ENCODE measurements at regions not wholly inside any gene's neighbourhood (a gene's known extent, or its start where the extent isn't known, plus 50 kb on each side); places are given as distances from the start of the nearest gene placed in this dataset.

- no peak for DNase-seq
These were observed 243.1 kb downstream of the ALDH8A1 start for GRCh38 chr6:134706806-134707205.

DNA sequence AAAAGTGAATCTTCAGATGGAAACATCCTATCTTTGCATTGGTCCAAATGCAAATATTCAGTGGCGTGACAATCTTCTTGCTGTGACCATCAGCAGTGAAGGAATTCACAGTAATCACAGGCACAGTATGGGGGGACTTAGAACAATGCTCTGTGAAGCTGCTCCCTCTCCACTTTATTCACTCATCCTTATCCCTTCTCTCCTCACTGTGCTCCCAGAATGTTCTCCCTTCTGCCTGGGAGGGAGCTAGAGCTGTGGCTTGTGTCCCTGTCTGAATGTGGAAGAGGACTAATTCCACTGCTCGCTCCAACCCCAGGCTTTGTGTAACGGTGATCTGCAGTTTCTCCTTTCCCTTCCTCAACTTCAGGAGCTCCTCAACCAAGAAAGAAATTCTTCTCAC is 243.7 kb downstream of the ALDH8A1 start:
- DNase-seq, result no peak

DNA sequence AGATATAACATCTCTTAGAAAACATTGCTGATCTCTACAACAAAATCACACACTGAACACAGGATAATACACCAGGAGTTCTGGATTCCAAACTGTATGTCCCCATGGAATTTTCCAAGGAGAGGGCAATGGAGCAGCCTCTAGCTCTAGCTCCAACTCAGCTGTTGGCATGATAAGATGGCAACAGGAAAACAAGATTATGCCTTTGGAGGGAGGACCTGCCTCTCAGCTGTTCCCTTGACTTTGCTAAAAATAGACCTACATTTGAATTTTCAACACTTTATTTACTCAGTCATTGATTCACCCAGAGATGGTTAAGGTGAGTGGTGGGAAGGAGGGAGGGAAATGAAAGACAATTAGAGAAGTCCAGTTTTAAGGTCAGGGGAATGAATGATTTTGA is 246.7 kb downstream of the ALDH8A1 start:
- DNase-seq, result no peak

DNA sequence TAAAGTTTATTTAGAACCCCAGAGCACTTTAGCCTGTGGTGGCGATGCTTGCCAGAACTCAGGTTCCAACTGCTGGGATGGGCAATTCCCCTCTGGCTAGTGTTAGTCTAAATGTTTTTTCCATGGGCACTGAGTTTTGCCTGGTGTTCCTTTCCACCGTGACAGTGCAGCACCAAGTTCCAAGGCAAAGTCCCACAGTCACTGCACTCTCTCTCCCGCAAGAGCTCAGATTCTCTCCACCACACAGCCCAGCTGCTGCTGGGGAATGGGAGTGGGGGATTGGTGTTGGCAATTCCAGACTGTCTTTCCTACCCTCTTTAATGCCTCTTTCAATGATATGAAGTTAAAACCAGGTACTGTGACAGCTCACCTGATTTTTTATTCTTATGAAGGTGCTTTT is 247.6 kb downstream of the ALDH8A1 start:
- no peak for DNase-seq

GRCh38 chr6:134701301-134701700 is 248.6 kb downstream of the ALDH8A1 start:
- no peak for DNase-seq

DNA sequence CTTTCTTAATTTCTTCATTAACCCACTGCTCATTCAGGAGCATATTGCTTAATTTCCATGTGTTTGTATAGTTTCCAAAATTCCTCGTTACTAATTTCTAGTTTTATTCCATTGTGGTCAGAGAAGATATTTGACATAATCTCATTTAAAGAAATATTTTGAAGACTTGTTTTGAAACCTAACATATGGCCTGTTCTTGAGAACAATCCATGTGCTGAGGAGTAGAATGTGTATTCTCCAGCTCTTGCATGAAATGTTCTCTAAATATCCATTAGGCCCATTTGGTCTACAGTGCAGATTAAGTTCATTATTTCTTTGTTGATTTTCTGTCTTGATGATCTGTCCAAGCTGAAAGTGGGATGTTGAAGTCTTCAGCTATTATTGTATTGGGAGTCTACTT is 251.7 kb downstream of the ALDH8A1 start:
- no peak for DNase-seq

GRCh38 chr6:134692008-134692407 is 257.9 kb downstream of the ALDH8A1 start:
- no peak for DNase-seq

- no peak for DNase-seq
These were observed 258.7 kb downstream of the ALDH8A1 start for GRCh38 chr6:134691180-134691579.

DNA sequence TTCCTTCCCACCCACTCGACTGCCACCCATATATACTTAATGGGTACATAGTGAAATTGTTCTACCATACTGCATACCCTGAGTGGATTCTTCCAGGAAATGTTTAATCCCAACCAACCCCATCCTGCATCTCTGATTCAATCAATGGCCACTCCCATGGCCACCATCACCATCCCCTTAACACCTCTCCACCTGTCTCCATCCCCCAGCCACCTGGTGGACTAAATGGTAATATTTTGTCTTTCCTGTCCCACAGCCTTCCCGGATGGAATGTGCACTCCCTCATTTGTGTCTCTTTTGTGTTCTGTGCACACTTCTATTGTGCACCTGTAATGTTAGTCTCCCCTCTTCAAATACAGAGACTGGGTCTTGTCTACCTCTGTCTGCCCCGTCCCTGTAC is 259.9 kb downstream of the ALDH8A1 start:
- DNase-seq, result no peak

DNA sequence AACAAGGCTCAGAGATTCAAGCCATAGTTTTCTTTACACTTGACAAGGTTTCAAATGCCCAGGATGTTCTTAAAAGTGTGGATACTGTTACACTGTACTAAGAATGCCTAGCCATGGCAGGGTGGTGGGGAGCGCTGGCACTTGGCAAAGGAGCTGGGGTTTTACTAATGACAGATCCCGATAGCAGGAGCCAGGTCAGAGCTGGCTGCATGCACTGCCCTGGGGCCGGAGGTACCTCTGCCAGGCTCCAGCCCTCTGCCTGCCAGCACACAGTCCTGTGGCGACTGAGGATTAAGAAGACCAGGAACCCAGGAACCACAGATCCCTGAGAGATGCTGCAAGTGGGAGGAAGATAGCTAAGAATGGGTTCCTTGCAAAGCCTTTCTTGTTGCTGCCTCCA is 260.3 kb downstream of the ALDH8A1 start:
- no peak for DNase-seq

- no peak for DNase-seq
These were observed 260.7 kb downstream of the ALDH8A1 start for GRCh38 chr6:134689177-134689576.

DNA sequence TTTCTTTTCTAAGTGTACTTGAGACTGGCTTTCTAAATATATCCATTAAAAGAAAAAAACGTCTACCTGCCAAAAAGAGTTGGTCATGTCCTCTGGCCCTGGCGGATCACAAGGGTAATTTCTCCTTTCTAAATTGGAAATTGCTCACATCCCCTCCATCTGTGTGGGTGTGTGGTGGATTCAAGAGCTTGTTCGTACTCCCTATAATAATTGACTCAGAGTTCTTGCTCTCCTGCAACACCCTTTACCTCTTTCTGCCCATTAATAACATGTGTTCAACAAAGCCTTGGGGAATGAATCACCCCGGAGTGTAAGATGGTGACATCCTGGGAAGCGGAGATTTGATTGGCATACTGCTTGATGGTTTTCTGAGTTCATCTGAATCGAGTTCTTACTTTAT is 263.8 kb downstream of the ALDH8A1 start:
- DNase-seq, result no peak

- no peak for DNase-seq
These were observed 265.5 kb downstream of the ALDH8A1 start for GRCh38 chr6:134684423-134684795.

DNA sequence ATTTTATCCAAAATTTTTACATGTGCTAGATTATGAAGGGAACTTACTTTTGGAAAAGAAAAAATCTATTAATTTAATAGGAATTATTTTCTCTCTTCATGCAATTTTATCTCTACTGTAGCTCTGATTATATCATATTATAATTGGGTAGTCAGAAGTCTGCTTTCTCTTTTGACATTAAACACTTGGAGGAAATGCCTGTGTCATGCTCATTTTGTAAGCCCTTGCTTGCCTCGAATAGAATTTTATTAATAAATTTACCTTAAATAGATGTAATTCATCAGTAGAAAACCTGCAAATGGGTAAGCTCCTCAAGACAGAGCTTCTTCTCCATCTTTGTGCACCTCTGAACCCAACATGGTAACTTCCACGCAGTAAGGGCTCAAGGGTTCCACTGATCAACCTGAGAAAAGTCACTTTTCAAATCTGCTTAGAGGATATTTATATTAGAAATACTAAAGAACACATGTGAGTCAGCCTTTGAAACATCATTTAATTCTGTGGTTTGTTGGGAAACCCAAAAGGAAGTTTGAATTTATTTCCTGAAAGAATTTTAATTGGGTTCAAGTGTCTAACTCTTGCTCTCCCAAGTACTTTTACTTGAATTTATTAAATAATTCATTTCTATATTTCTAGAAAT is 266.0 kb downstream of the ALDH8A1 start:
- DNase-seq, result no peak

DNA sequence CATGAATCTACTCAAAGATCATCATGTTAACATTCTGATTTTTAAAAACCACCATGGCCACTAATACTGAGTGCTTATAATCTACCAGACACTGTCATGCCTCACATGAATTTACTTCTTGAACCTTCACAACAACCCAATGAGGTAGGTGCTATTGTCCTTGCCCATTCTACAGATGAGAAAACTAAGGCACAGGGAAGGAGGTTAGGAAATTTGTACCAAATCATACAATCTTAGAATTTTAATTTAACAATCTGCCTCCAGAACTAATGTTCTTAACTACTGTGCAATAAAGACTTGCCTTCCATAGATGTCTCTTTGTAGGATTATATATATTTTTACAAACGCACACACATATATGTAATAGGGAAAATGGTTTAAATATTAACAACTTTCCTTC is 269.5 kb downstream of the ALDH8A1 start:
- no peak for DNase-seq

DNA sequence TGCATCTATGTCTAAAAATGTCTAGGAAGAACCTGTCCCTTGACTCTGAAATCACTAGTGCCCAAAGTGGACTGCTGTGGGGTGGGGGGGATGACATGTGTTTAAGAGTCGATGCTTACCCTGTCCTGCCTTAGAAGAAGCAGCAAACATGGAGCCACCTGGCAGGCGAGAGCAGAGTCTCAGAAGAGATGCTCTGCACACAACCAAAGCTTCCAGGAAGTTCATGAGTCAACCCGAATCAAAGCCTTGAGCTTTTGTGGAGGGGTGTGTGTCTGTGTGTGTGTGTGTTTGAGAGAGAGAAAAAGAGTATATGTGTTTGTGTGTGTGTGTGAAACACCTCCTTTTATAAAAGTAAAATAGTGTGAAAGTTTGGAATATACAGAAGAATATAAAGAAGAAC is 269.9 kb downstream of the ALDH8A1 start:
- no peak for DNase-seq

GRCh38 chr6:134678436-134678889 is 271.4 kb downstream of the ALDH8A1 start:
- DNase-seq, result no peak

DNA sequence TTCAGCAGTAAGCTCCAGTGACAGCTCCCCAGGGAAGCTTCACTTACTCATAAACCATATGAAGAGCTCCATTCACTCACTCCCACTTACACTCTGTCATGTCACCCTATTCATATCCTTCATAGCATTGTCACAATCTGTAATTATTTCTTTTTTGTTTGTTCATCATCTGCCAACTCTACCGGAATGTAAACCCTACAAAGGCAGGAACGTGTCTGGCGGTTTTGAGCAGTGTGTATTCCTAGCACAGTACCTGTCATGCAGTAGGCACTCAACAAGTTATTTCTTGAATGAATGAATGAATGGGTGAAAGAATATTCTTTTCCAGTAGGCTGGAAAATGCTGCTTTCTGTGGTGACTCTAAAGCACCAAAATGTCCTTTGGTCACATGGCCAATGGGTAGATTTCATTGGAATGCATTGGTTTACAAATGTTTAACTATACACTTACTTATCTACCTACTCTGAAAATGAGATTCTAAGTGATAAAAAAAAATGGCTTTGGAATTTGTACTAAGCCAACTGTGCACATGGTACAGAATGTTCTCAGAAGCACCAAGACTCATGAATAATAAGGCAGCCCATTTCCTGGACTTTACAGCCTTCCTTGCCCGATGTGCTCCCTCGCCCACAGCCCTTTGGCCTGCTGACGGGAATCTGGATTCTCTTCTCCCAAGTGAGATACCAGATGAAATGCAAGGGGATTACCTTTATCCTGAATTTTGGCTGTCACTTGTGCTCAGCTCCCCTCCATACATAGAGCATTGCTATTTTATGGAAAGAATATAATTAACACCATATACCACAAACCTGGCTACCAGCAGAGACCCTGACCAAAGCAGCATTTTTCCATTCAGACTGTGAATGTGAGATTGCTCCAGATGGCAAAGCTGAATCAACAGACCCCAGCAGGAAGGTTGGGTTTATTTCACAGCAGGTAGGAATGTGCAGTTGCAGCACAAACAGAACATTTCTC is 273.3 kb downstream of the ALDH8A1 start:
- peak; percentile 93 for DNase-seq

DNA sequence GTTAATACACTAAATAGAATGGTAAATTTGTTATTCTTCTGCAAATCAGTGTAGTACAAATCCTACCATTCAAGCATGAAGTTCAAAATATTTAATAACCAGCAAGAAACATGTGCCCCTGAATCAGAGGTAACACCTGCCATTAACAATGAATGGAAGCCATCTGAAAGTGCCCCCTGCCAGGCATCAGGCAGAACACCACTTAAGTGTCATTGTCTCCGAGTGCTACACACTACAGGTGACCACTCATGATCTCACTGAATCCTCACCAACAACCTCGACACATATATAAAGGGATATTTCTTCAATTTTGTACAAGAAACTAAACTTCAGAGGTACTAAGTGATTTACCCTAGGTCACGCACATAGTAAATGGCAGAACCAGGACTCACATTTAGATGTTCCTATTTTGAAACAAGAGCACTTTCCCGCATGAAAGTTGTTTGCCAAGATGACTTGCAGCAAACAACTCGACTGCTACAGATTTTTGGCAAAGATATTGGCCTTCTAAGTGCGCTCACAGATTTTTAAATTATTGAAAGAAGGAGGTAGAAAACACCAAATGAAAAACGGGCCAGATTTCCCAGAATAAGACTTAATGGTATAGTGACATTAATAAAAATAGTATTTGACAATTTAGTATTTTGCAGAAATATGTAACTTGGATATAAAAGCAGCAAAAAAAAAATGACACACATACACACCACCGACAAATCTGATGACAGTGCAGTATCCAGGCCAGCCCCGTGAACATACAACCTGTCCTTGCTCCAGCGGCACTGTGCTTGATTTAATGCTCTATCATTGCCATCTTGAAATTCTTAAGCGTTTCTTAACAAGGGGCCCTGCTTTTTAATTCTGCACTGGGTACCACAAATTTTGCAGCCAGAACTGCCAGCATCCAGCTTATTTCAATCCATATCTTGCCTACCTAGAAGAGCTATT is 274.5 kb downstream of the ALDH8A1 start:
- peak; percentile 93 for DNase-seq

GRCh38 chr6:134674562-134674961 is 275.3 kb downstream of the ALDH8A1 start:
- peak; percentile 83 for DNase-seq

GRCh38 chr6:134669485-134669884 is 280.4 kb downstream of the ALDH8A1 start:
- no peak for DNase-seq

DNA sequence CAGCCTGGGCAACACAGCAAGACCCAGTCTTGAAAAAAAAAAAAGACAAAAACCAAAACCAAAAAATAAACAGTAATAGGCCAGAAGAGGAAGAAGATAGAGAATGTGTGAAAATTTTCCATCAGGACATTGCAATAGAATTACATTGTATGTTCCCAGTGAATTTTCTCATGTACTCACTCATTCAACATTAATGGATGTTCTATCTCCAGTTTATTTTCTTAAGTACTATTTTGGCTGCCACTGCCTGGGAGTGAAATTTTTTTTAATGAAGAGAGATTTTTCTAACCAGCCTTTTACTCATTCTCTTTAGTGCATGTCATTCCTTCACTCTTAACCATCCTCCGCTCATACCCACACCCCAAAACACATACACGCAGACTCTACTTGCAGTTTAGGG is 282.8 kb downstream of the ALDH8A1 start:
- DNase-seq, result no peak

GRCh38 chr6:134666125-134666524 is 283.8 kb downstream of the ALDH8A1 start:
- no peak for DNase-seq
